ENCODE measurements at regions not wholly inside any gene's neighbourhood (a gene's known extent, or its start where the extent isn't known, plus 50 kb on each side); places are given as distances from the start of the nearest gene placed in this dataset.

GRCh38 chr2:18437909-18438308 is 122.5 kb downstream of the RDH14 start:
- H3K4me3 ChIP-seq, result no peak overlapping the region
- H3K9ac ChIP-seq, result no peak overlapping the region
- no peaks in the 10 kb centered on the region for H4K20me1 ChIP-seq (ENCODE audit: insufficient read depth)
- H3K36me3 ChIP-seq (ENCODE audit: low read depth), result no peaks in the 10 kb centered on the region
- H3K4me2 ChIP-seq (ENCODE audit: unreplicated experiment), result no peak overlapping the region
- peaks cover 38% of the 10 kb centered on the region for H3F3A ChIP-seq (ENCODE audit: insufficient read depth)
- H3K9me2 ChIP-seq (ENCODE audit: insufficient read depth), result no peaks in the 10 kb centered on the region
- H3K79me2 ChIP-seq (ENCODE audit: insufficient read depth), result no peaks in the 10 kb centered on the region
- H3K27ac ChIP-seq, result no peak overlapping the region
- H2AFZ ChIP-seq, result no peak overlapping the region
- H3K27me3 ChIP-seq (replicated peaks; ENCODE audit: insufficient read depth), result no peaks in the 10 kb centered on the region
- DNase-seq, result no peak
- WGBS, 2 experiments (ENCODE audit: low coverage in 1 of 2, low lambda C conversion rate in 2 of 2, missing lambda C conversion rate in 2 of 2), result 95 to 98% methylated on average over 2 of the region's 2 CpGs
- peaks cover 39% of the 10 kb centered on the region for H3K4me1 ChIP-seq (ENCODE audit: insufficient read depth)
- in situ Hi-C loops (cut with MboI), result loop anchor here (10.0 to 25.0 kb wide), 2 partner anchors 299 to 917 kb away; partner anchors contain the start of gene OSR1
- TF ChIP-seq EZH2phosphoT487 (IDR thresholded peaks at IDR 0.05; ENCODE audit: insufficient read depth, low read depth), result no peak
- TF ChIP-seq EZH2 (IDR thresholded peaks at IDR 0.05; ENCODE audit: insufficient read depth, poor library complexity, severe bottlenecking), result no peak
- H3K9me3 ChIP-seq (ENCODE audit: low read depth), result no peaks in the 10 kb centered on the region

- Histone ChIP-seq H3K27me3 (replicated peaks; ENCODE audit: insufficient read depth) (no peaks in the 10 kb centered on the region), H3K79me2 (ENCODE audit: insufficient read depth) (no peaks in the 10 kb centered on the region), H4K20me1 (ENCODE audit: insufficient read depth) (no peaks in the 10 kb centered on the region), H2AFZ (peak overlapping the region; percentile 60), H3K27ac (no peak overlapping the region), H3K4me1 (ENCODE audit: insufficient read depth) (peaks cover 39% of the 10 kb centered on the region), H3K9ac (0 out of 2 replicates have a peak overlapping the region, but pooled peaks have one; percentile 6), H3K4me3 (0 out of 2 replicates have a peak overlapping the region, but pooled peaks have one; percentile 13), H3K9me2 (ENCODE audit: insufficient read depth) (no peaks in the 10 kb centered on the region), H3K36me3 (ENCODE audit: low read depth) (no peaks in the 10 kb centered on the region), H3F3A (ENCODE audit: insufficient read depth) (peaks cover 38% of the 10 kb centered on the region), H3K9me3 (ENCODE audit: low read depth) (no peaks in the 10 kb centered on the region), H3K4me2 (ENCODE audit: unreplicated experiment) (peak overlapping the region; percentile 67)
- peak; percentile 52 for DNase-seq
- in situ Hi-C loops (cut with MboI), result loop anchor here (10.0 to 25.0 kb wide), 2 partner anchors 301 to 918 kb away; partner anchors contain the start of gene OSR1
- no peak for TF ChIP-seq EZH2 (IDR thresholded peaks at IDR 0.05; ENCODE audit: insufficient read depth, poor library complexity, severe bottlenecking)
- TF ChIP-seq EZH2phosphoT487 (IDR thresholded peaks at IDR 0.05; ENCODE audit: insufficient read depth, low read depth), result no peak
- 6 to 11% methylated on average over 5 of the region's 5 CpGs for WGBS, 2 experiments (ENCODE audit: low coverage in 1 of 2, low lambda C conversion rate in 2 of 2, missing lambda C conversion rate in 2 of 2)
Measured at GRCh38 chr2:18436503-18437005, 123.9 kb downstream of the RDH14 start.

- H3K79me2 ChIP-seq (ENCODE audit: insufficient read depth), result no peaks in the 10 kb centered on the region
- no peaks in the 10 kb centered on the region for H3K27me3 ChIP-seq (replicated peaks; ENCODE audit: insufficient read depth)
- H3K4me3 ChIP-seq, result no peak overlapping the region
- H4K20me1 ChIP-seq (ENCODE audit: insufficient read depth), result no peaks in the 10 kb centered on the region
- H3K9me2 ChIP-seq (ENCODE audit: insufficient read depth), result no peaks in the 10 kb centered on the region
- no peaks in the 10 kb centered on the region for H3K36me3 ChIP-seq (ENCODE audit: low read depth)
- no peak overlapping the region for H3K27ac ChIP-seq
- peaks cover 35% of the 10 kb centered on the region for H3F3A ChIP-seq (ENCODE audit: insufficient read depth)
- peak; percentile 70 for DNase-seq
- no peak overlapping the region for H2AFZ ChIP-seq
- in situ Hi-C loops (cut with MboI), result loop anchor here (10.0 to 25.0 kb wide), 2 partner anchors 302 to 919 kb away; partner anchors contain the start of gene OSR1
- no peak for TF ChIP-seq EZH2 (IDR thresholded peaks at IDR 0.05; ENCODE audit: insufficient read depth, poor library complexity, severe bottlenecking)
- peaks cover 36% of the 10 kb centered on the region for H3K4me1 ChIP-seq (ENCODE audit: insufficient read depth)
- H3K4me2 ChIP-seq (ENCODE audit: unreplicated experiment), result no peak overlapping the region
- no peak overlapping the region for H3K9ac ChIP-seq
- H3K9me3 ChIP-seq (ENCODE audit: low read depth), result no peaks in the 10 kb centered on the region
- WGBS, 2 experiments (ENCODE audit: low coverage in 1 of 2, low lambda C conversion rate in 2 of 2, missing lambda C conversion rate in 2 of 2), result 17 to 30% methylated on average over 2 of the region's 2 CpGs
Measured at GRCh38 chr2:18435426-18436037, 124.9 kb downstream of the RDH14 start.

- H3K4me3 ChIP-seq, result no peak overlapping the region
- H3K27me3 ChIP-seq (replicated peaks; ENCODE audit: insufficient read depth), result no peaks in the 10 kb centered on the region
- H3K79me2 ChIP-seq (ENCODE audit: insufficient read depth), result no peaks in the 10 kb centered on the region
- H4K20me1 ChIP-seq (ENCODE audit: insufficient read depth), result no peaks in the 10 kb centered on the region
- H3K4me1 ChIP-seq (ENCODE audit: insufficient read depth), result peaks cover 22% of the 10 kb centered on the region
- no peak overlapping the region for H3K27ac ChIP-seq
- no peaks in the 10 kb centered on the region for H3K9me3 ChIP-seq (ENCODE audit: low read depth)
- H3K36me3 ChIP-seq (ENCODE audit: low read depth), result no peaks in the 10 kb centered on the region
- H3F3A ChIP-seq (ENCODE audit: insufficient read depth), result peaks cover 18% of the 10 kb centered on the region; the same call in 1 of the 2 replicates
- in situ Hi-C loops (cut with MboI), result loop anchor here (10.0 to 25.0 kb wide), 2 partner anchors 303 to 921 kb away; partner anchors contain the start of gene OSR1
- H2AFZ ChIP-seq, result no peak overlapping the region
- H3K4me2 ChIP-seq (ENCODE audit: unreplicated experiment), result no peak overlapping the region
- no peaks in the 10 kb centered on the region for H3K9me2 ChIP-seq (ENCODE audit: insufficient read depth)
- TF ChIP-seq EZH2 (IDR thresholded peaks at IDR 0.05; ENCODE audit: insufficient read depth, poor library complexity, severe bottlenecking) (no peak), EZH2phosphoT487 (IDR thresholded peaks at IDR 0.05; ENCODE audit: insufficient read depth, low read depth) (no peak)
- DNase-seq, result no peak
- WGBS, 2 experiments (ENCODE audit: low coverage in 1 of 2, low lambda C conversion rate in 2 of 2, missing lambda C conversion rate in 2 of 2), result 98 to 100% methylated on average over 1 of the region's 1 CpG
- H3K9ac ChIP-seq, result no peak overlapping the region
Measured at GRCh38 chr2:18433872-18434271, 126.6 kb downstream of the RDH14 start.

All from GM23248 (cell line).